Mucosa of stomach (tissue), 1 donor: ENCODE measurements at regions not wholly inside any gene's neighbourhood (a gene's known extent, or its start where the extent isn't known, plus 50 kb on each side); places are given as distances from the start of the nearest gene placed in this dataset.

Source experiments
- H3K27me3 ChIP-seq: one replicate; pipeline ENCODE4 v1.7.0; 2013; ENCODE audit warnings: mild to moderate bottlenecking, low read length; ENCODE audit not compliant: control insufficient read depth, insufficient read depth
- H3K36me3 ChIP-seq: one replicate; pipeline ENCODE4 v1.7.0; 2013; ENCODE audit warnings: low read length; ENCODE audit not compliant: control insufficient read depth, insufficient read depth
- H3K4me1 ChIP-seq: one replicate; pipeline ENCODE4 v1.7.0; 2013; ENCODE audit warnings: mild to moderate bottlenecking, low read length; ENCODE audit not compliant: control insufficient read depth, insufficient read depth
- H3K4me3 ChIP-seq: one replicate; pipeline ENCODE4 v1.7.0; 2013; ENCODE audit warnings: low read length
- H3K9ac ChIP-seq: one replicate; pipeline ENCODE4 v1.7.0; 2013; ENCODE audit warnings: mild to moderate bottlenecking, low read length, moderate library complexity
- H3K9me3 ChIP-seq: one replicate; pipeline ENCODE4 v1.7.0; 2013; ENCODE audit warnings: mild to moderate bottlenecking, low read length, moderate library complexity; ENCODE audit not compliant: control insufficient read depth
- donor health status: Pancreatic carcinoma.

DNA sequence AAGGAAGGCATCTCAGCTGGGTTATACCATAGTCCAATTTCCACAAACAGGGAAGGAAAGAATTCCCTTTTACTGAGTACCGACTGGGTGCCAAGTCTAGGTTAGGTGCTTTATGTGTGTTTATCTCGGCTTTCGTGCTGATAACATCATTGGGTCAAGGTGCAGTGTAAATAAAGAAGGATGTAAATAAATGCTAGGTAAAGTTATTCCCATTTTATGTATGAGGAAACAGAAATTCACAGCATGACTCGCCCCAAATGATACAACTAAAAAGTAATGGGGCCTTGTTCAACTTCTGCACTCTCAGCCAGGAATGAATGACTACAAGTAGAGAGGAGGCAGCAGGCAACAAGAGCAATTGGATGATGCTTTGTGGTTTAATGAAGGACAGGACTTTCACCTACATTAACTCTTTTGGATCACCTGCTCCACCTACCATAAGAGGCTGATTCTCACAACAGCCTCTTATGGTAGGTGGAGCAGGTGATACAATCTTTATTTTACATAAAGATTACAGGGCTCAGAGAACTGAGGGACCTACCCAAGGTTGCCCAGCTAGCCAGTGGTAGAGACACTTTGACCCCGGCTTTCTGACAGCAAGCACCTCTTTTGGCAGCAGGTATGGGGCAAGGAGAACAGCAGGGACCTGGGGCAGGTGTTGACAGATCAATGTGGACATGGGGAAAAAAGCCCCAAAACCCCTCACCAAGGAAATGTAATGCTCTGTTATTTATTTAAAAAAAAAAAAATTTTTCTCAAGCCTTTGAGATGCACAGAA is 213.4 kb upstream of the NUDT4 start:
- H3K27me3 ChIP-seq = no peaks in the 10 kb centered on the region
- no peaks in the 10 kb centered on the region for H3K9me3 ChIP-seq
- no peaks in the 10 kb centered on the region for H3K36me3 ChIP-seq
- no peak overlapping the region for H3K9ac ChIP-seq
- H3K4me3 ChIP-seq = no peak overlapping the region
- H3K4me1 ChIP-seq = peaks cover 9% of the 10 kb centered on the region

DNA sequence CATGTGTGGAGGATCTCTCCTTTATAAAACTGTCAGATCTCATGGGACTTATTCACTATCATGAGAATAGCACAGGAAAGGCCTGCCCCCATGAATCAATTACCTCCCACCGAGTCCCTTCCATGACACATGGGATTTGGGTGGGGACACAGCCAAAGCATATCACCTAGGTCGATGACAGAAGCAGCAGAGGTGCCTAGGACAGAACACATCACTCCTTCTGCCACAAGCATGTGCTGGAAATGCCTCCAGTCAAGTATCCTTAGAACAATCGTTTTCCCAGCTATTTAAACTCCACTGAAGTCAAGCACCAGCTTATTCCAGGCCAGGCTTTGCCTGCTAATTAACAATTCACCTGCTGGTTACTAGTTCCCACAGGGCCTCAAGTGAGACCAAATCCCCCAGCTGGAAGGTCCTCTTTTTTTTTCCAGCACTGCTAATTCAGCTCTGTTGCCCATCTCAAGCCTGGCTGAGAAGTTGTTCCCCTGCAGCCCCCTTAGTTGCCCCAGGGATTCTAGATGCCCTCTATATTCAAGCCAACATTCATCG is 212.3 kb upstream of the NUDT4 start:
- Histone ChIP-seq H3K9ac (no peak overlapping the region), H3K27me3 (no peaks in the 10 kb centered on the region), H3K36me3 (no peaks in the 10 kb centered on the region), H3K9me3 (no peaks in the 10 kb centered on the region), H3K4me1 (peaks cover 9% of the 10 kb centered on the region), H3K4me3 (no peak overlapping the region)

DNA sequence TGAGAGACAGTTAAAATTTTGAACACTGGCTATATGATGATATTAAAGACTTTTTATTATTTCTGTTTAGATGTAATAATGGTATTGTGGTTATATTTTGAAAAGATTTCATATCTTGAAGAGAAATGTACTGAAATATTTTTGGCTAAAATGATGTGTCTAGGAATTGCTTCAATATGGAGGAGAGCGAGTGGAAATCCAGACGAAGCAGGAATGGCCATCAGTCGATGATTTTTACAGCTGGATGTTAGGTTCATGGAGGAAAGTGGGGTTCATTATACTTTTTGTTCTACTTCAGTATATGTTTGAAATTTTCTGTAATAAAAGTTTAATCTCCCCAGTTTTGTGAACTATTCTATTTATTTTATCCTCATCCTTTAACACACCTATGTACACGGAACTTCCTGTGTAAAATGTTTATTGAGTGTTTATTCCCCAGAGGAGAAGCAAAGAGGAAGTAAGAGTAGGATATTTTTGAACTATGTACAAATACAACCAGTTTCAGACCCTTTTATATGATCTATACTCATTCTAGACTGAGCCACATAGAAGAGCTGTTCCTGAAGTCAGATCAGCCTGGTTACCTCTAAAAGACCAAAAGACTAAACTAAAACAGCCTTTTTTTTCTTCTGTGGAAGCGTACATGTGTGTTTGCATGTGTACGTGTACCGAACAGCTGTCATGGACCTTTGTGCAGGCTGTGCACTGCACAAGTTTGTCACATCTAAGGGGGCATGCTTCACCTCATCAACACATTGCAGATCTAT is 211.0 kb upstream of the NUDT4 start:
- no peaks in the 10 kb centered on the region for H3K36me3 ChIP-seq
- peaks cover 9% of the 10 kb centered on the region for H3K4me1 ChIP-seq
- no peaks in the 10 kb centered on the region for H3K27me3 ChIP-seq
- H3K4me3 ChIP-seq = no peak overlapping the region
- no peak overlapping the region for H3K9ac ChIP-seq
- no peaks in the 10 kb centered on the region for H3K9me3 ChIP-seq

DNA sequence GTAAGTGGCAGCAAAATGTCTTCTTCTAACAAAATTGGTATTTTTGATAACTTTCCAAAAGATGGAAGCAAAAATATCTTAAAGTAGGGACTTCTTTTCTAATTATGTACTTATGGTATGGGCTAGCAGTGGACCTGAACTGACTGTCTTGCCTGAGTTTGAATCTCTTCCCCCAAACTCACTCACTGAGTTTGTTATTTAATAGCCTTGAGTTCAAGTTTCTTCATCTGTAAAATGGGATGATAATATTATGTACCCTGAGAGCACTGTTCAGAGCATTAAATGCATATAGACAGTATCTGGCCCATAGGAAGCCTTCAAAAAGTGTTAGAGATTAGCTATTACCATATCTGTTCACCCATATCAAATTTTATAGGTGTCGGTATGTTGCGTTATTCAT is 210.4 kb upstream of the NUDT4 start:
- peaks cover 9% of the 10 kb centered on the region for H3K4me1 ChIP-seq
- H3K27me3 ChIP-seq = no peaks in the 10 kb centered on the region
- H3K9ac ChIP-seq = no peak overlapping the region
- no peak overlapping the region for H3K4me3 ChIP-seq
- H3K36me3 ChIP-seq = no peaks in the 10 kb centered on the region
- no peaks in the 10 kb centered on the region for H3K9me3 ChIP-seq

DNA sequence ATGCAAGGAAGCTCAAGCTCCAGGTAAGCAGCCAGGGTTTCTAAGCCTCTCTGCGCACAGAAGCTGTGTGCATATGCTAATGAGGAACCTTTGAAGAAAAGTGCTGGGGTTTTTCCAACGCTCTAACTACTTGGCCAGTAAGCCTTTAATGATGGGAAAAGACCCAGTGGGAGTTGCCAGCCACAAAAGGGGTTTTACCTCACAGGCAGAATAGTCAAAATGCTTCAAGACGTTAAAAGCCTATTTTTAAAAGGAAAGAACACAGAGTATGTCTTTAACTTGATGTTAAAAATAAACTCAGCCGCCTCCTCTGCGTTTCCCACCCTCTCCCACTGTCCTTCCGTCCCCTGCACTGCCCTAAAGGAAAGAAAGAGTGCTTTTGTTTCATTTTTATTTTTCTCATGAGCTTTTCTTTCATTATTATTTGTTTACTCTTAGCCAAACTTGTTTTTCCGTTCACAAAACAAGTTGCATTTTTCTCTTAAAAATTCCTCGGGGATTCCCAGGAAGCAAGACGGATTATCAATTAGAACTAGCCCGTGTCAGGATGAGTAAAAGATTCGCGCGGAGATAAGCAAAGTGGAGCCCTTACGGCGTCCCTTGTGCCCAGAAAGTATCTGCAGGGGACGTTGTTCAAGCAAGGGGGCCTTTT is 209.8 kb upstream of the NUDT4 start:
- Histone ChIP-seq H3K9me3 (no peaks in the 10 kb centered on the region), H3K4me3 (no peak overlapping the region), H3K27me3 (no peaks in the 10 kb centered on the region), H3K4me1 (peaks cover 9% of the 10 kb centered on the region), H3K36me3 (no peaks in the 10 kb centered on the region), H3K9ac (peak overlapping the region; percentile 48)

DNA sequence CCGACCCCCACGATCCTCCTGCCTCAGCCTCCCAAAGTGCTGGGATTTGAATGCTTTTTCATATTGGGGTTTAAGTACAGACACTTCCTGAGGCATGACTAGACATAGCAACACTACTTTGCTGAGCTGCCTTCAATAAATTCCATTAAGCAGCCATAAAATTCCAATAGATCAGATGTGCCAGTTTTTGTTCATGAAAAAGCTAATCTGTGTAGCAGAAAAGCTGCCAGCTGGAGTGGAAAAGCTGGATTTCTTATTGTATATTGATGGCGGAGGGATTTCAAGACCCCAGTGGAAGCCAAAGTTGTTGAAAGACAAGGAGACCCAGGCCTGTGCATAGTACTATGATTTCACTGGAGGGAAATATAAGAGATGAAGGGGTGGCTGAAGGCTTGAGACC is 209.0 kb upstream of the NUDT4 start:
- H3K4me3 ChIP-seq = no peak overlapping the region
- no peaks in the 10 kb centered on the region for H3K9me3 ChIP-seq
- no peaks in the 10 kb centered on the region for H3K27me3 ChIP-seq

DNA sequence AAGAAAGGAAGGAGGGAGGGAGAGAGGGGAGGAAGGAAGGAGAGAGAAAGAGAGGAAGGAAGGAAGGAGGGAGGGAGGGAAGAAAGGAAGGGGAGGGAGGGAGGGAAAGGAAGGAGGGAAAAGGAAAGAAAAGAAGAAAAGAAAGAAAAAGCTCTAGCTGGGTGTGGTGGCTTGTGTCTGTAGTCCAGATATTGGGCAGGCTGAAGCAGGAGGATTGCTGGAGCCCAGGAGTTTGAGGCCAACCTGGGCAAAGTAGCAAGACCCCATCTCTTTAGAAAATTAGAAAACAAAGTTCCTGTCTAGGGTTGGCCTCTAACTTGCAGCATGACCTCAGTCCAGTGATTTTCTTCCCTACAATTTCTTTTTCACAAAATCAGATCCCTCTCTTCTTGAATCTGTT is 208.2 kb upstream of the NUDT4 start:
- no peak overlapping the region for H3K4me3 ChIP-seq
- H3K4me1 ChIP-seq = peaks cover 7% of the 10 kb centered on the region
- H3K36me3 ChIP-seq = no peaks in the 10 kb centered on the region
- H3K9ac ChIP-seq = no peak overlapping the region
- no peaks in the 10 kb centered on the region for H3K9me3 ChIP-seq
- no peaks in the 10 kb centered on the region for H3K27me3 ChIP-seq

More for the DNA sequence above, 209.0 kb upstream of the NUDT4 start:
- H3K9ac ChIP-seq = no peak overlapping the region
- no peaks in the 10 kb centered on the region for H3K36me3 ChIP-seq
- H3K4me1 ChIP-seq = peaks cover 8% of the 10 kb centered on the region

DNA sequence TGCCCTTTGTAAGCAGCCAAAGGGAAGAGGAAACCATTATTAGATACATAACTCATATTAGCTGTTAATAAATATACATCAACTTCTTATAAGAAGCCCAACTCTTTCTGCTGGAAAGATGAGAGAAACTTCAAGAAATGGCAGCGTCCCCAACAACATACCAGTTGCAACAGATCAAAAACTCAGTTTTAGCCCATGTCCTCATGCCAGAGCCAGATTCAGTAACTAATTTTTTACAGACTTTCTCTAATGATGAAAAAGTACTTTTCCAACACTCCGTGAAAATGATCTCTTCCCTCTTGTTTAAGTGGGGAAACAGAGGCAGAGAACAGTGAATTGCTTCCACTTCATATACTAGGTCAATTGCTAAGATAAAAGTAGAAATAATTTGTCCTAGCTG is 206.8 kb upstream of the NUDT4 start:
- no peak overlapping the region for H3K9ac ChIP-seq
- no peaks in the 10 kb centered on the region for H3K27me3 ChIP-seq
- peaks cover 6% of the 10 kb centered on the region for H3K4me1 ChIP-seq
- no peak overlapping the region for H3K4me3 ChIP-seq
- H3K9me3 ChIP-seq = no peaks in the 10 kb centered on the region
- H3K36me3 ChIP-seq = no peaks in the 10 kb centered on the region

DNA sequence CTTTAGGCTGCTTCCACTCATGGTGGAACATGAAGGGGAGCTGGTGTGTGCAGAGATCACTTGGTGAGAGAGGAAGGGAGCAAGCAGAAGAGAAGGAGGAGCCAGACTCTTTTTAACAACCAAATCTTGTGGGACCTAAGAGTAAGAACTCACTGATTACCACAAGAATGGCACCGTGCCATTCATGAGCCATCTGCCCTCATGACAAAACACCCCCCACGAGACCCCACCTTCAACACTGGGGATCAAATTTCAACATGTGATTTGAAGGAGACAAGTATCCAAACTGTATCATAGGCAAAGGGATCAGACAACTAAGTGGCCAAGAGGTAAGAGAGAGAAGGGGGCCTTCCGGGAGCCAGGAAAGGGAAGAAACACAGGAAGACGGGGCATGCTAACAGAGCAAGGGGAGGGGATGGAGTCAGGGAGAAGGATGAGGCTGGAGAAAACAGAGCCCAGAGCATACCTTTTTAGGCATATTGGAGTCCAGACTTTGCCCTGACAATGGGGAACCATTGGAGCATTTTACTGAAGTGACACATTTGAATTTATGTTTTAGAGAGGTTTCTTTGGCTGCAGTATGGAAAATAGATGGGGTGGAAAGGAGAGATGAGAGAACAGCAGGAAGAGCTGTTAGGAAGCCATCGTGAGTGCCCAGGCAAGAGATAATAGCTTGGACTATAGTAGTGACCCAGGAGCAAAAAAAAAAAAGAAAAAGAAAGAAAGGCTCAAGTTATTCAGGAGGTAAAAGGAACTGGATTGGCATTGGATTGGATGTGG is 204.4 kb upstream of the NUDT4 start:
- Histone ChIP-seq H3K9me3 (no peaks in the 10 kb centered on the region), H3K4me1 (peaks cover 16% of the 10 kb centered on the region), H3K4me3 (no peak overlapping the region), H3K27me3 (no peaks in the 10 kb centered on the region), H3K9ac (no peak overlapping the region), H3K36me3 (no peaks in the 10 kb centered on the region)

DNA sequence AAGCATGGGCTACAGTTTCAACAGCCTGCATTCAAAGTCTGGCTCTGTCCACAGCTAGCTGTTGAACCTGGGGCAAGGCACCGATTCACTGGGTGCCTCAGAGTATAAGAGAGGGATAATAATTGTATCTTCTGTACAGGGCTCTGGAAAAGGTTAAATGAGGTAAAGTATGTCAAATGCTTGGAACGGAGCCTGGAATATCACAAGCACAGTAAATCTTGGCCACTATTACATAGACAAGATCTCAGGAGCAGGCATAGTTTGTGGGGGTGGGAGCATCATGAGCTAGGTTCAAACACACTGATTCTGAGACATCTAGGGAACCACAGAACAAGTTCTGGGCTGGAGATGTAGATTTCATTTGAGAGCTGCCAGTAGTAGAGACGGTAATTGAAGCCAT is 203.7 kb upstream of the NUDT4 start:
- Histone ChIP-seq H3K9ac (no peak overlapping the region), H3K27me3 (no peaks in the 10 kb centered on the region), H3K36me3 (no peaks in the 10 kb centered on the region), H3K4me1 (peaks cover 16% of the 10 kb centered on the region), H3K9me3 (no peaks in the 10 kb centered on the region), H3K4me3 (no peak overlapping the region)

DNA sequence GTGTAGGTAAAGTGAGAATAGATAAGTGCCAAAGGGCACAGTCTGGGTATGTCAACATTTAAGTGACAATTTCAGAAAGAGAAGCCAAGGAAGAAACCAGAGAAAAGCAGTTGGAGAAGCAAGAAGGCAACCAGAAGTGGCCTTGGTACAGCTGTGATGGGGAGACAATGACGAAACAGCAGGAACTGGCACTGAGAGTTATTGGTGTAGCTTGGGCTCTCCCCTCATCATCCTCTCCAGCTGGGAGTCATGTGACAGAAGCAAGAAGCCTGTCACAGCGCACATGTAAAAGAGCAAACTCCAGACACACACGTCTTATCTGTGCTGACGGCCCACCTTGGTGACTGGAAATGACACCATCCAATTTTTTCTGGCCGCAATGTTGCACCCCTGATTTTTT is 203.3 kb upstream of the NUDT4 start:
- no peak overlapping the region for H3K9ac ChIP-seq

More for the DNA sequence above, 203.3 kb upstream of the NUDT4 start:
- Histone ChIP-seq H3K4me3 (no peak overlapping the region), H3K4me1 (peaks cover 16% of the 10 kb centered on the region), H3K36me3 (no peaks in the 10 kb centered on the region), H3K9me3 (no peaks in the 10 kb centered on the region), H3K27me3 (no peaks in the 10 kb centered on the region)
